ENCODE measurements at regions not wholly inside any gene's neighbourhood (a gene's known extent, or its start where the extent isn't known, plus 50 kb on each side); places are given as distances from the start of the nearest gene placed in this dataset.

DNA sequence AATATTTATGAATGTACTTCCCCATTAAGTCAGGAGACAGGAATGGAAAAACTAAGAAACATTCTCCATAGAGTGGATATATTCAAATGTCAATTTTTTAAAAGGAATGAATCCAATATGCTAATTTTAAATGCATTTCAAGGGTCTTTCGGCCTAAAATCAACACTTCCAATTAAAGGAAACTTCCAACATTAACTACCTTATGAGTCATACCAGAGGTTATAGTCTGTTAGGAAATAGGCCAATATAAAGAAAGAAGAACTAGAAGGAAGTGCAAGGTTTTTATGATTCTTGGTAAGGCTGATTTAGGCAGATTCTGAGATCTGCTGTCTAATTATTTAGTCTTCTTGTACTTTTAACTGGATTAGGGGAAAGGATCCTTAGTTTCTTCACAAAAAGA, 260.1 kb upstream of the EDNRA start:
- H4K5ac ChIP-seq (ENCODE audit: insufficient read length, low read depth, low read length) = no peak overlapping the region
- H3K9ac ChIP-seq (replicated peaks in 1 of 4; ENCODE audit: extremely low read depth in 1 of 4, low read depth in 3 of 4, low read length in 3 of 4) = peak overlapping the region in 1 of 4 experiments; percentile 34; a peak in 1 of 7 replicates
- no peak overlapping the region for H3K14ac ChIP-seq (ENCODE audit: insufficient read length)
- H3K23ac ChIP-seq (ENCODE audit: insufficient read length) = no peak overlapping the region
- no peak overlapping the region for H2BK120ac ChIP-seq (replicated peaks; ENCODE audit: low read depth, low read length)
- H4K91ac ChIP-seq (replicated peaks; ENCODE audit: insufficient read length, low read length) = no peak overlapping the region
- H2AK5ac ChIP-seq (ENCODE audit: low read depth, low read length) = no peak overlapping the region
- no peaks in the 10 kb centered on the region for H3K23me2 ChIP-seq (ENCODE audit: low read depth, low read length)
- H2BK12ac ChIP-seq (ENCODE audit: low read depth, low read length) = no peak overlapping the region
- H4K20me1 ChIP-seq (replicated peaks in 1 of 2; ENCODE audit: control insufficient read depth in 1 of 2, insufficient read depth in 2 of 2, low read length in 2 of 2) = no peaks in the 10 kb centered on the region
- no peak overlapping the region for H3K18ac ChIP-seq (ENCODE audit: extremely low read depth, low read length)
- H2AFZ ChIP-seq (ENCODE audit: low read length) = no peak overlapping the region
- H3K27ac ChIP-seq (ENCODE audit: low read depth, low read length) = no peak overlapping the region
- H3K4me3 ChIP-seq (ENCODE audit: extremely low read depth in 1 of 4, insufficient read depth in 2 of 4, low read depth in 3 of 4, low read length in 4 of 4) = no peak overlapping the region
- POLR2A ChIA-PET (ENCODE audit: partially characterized antibody) = no interaction called here
- WGBS, 2 experiments (ENCODE audit: extremely low coverage in 1 of 2, insufficient coverage in 1 of 2, insufficient read length in 1 of 2, insufficient replicate concordance in 2 of 2, low coverage in 1 of 2, low lambda C conversion rate in 2 of 2, missing lambda C conversion rate in 1 of 2) = 92% methylated on average over 1 of the region's 1 CpG; no CpG with 5 or more reads in 1 of the 2 experiments
- no peaks in the 10 kb centered on the region for H3K79me1 ChIP-seq (ENCODE audit: low read depth, low read length)
- no peak overlapping the region for H2BK5ac ChIP-seq (ENCODE audit: low read depth, low read length)
- no peak overlapping the region for H4K8ac ChIP-seq (ENCODE audit: extremely low read depth, insufficient read depth, low read length)
- no peak overlapping the region for H3K4ac ChIP-seq (replicated peaks; ENCODE audit: insufficient read length, low read depth, low read length)
- DNase-seq (ENCODE audit: low read depth in 1 of 2, low spot score in 2 of 2) (no peak), FAIRE-seq (no peak)
- CTCF ChIA-PET (ENCODE audit: partially characterized antibody) = no interaction called here
- H3K27me3 ChIP-seq (replicated peaks in 1 of 4; ENCODE audit: control insufficient read depth in 3 of 4, extremely low read depth in 1 of 4, insufficient read depth in 3 of 4, low read length in 3 of 4) = no peaks in the 10 kb centered on the region
- H3K9me3 ChIP-seq (ENCODE audit: insufficient read depth in 2 of 2, low read depth in 1 of 2, low read length in 1 of 2) = no peaks in the 10 kb centered on the region
- no peak overlapping the region for H2BK15ac ChIP-seq (ENCODE audit: low read length)
- H3K56ac ChIP-seq (replicated peaks; ENCODE audit: insufficient read length, low read depth, low read length) = no peak overlapping the region
- H3K79me2 ChIP-seq (ENCODE audit: control insufficient read depth in 1 of 2, insufficient read depth in 2 of 2, low read length in 2 of 2) = no peaks in the 10 kb centered on the region
- H3K4me2 ChIP-seq (ENCODE audit: insufficient read depth in 1 of 2, low read depth in 2 of 2, low read length in 2 of 2) = no peak overlapping the region
- no peaks in the 10 kb centered on the region for H3K4me1 ChIP-seq (replicated peaks in 1 of 4; ENCODE audit: control insufficient read depth in 3 of 4, insufficient read depth in 4 of 4, low read length in 3 of 4)
- H2BK20ac ChIP-seq (ENCODE audit: low read length) = no peak overlapping the region
- H3K36me3 ChIP-seq (ENCODE audit: control insufficient read depth in 2 of 4, insufficient read depth in 4 of 4, low read length in 3 of 4) = no peaks in the 10 kb centered on the region
- no peak for TF ChIP-seq TAF7 (optimal IDR thresholded peaks at IDR 0.05; ENCODE audit: borderline replicate concordance, low read depth, low read length)
- TF ChIP-seq ZNF274 (IDR thresholded peaks at IDR 0.05; ENCODE audit: borderline replicate concordance, extremely low read depth, low read length) = no peak
- TF ChIP-seq RAD21 (IDR thresholded peaks at IDR 0.05 in 1 of 2, conservative IDR thresholded peaks at IDR 0.05 in 1 of 2; ENCODE audit: low read depth in 2 of 2, low read length in 2 of 2) = no peak
- no peak for TF ChIP-seq SIRT6 (IDR thresholded peaks at IDR 0.05; ENCODE audit: low read length)
- TF ChIP-seq KDM4A (IDR thresholded peaks at IDR 0.05; ENCODE audit: low read depth, low read length, severe bottlenecking) = no peak
- TF ChIP-seq YY1 (IDR thresholded peaks at IDR 0.05; ENCODE audit: low read depth, low read length) = no peak
- TF ChIP-seq RXRA (IDR thresholded peaks at IDR 0.05; ENCODE audit: insufficient read depth, low read depth, low read length) = no peak
- no peak for TF ChIP-seq GABPA (IDR thresholded peaks at IDR 0.05; ENCODE audit: borderline replicate concordance, insufficient read depth, low read length)
- TF ChIP-seq, protein P1, sequence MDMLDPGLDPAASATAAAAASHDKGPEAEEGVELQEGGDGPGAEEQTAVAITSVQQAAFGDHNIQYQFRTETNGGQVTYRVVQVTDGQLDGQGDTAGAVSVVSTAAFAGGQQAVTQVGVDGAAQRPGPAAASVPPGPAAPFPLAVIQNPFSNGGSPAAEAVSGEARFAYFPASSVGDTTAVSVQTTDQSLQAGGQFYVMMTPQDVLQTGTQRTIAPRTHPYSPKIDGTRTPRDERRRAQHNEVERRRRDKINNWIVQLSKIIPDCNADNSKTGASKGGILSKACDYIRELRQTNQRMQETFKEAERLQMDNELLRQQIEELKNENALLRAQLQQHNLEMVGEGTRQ (IDR thresholded peaks at IDR 0.05; ENCODE audit: low read length) = no peak
- TF ChIP-seq CTBP2 (IDR thresholded peaks at IDR 0.05; ENCODE audit: borderline replicate concordance, insufficient read depth, insufficient read length, low read length) = no peak
- no peak for TF ChIP-seq GTF2F1 (IDR thresholded peaks at IDR 0.05; ENCODE audit: borderline replicate concordance, low read depth, low read length)
- no peak for TF ChIP-seq TBP (IDR thresholded peaks at IDR 0.05; ENCODE audit: low read depth, low read length)
- TF ChIP-seq CREB1 (IDR thresholded peaks at IDR 0.05) = no peak
- TF ChIP-seq EP300 (IDR thresholded peaks at IDR 0.05; ENCODE audit: borderline replicate concordance in 1 of 2, low read depth in 2 of 2, low read length in 2 of 2) = no peak
